PFSK-1 (cell line): ENCODE measurements at regions not wholly inside any gene's neighbourhood (a gene's known extent, or its start where the extent isn't known, plus 50 kb on each side); places are given as distances from the start of the nearest gene placed in this dataset.

Source experiments
- FOXP2 ChIP-seq: optimal IDR thresholded peaks from 2 replicates; pipeline ENCODE3; 2011; ENCODE audit warnings: borderline replicate concordance, control low read depth, inconsistent platforms; ENCODE audit not compliant: insufficient read depth; ENCODE audit errors: extremely low read length, extremely low read depth
- POLR2AphosphoS5 ChIP-seq: IDR thresholded peaks from 2 replicates; pipeline ENCODE4 v1.6.1; 2012; ENCODE audit warnings: low read depth, mild to moderate bottlenecking, control low read depth, low read length, moderate library complexity
- SIN3A ChIP-seq: IDR thresholded peaks from 2 replicates; pipeline ENCODE4 v1.6.1; 2012; ENCODE audit warnings: mild to moderate bottlenecking, low read length, moderate library complexity, borderline replicate concordance; ENCODE audit not compliant: insufficient read depth
- TAF1 ChIP-seq: IDR thresholded peaks from 2 replicates; pipeline ENCODE4 v1.6.1; 2012; ENCODE audit warnings: low read length, control low read depth, borderline replicate concordance; ENCODE audit not compliant: insufficient read depth
- TF ChIP-seq, protein P1 (sequence below), 2 experiments: IDR thresholded peaks; 2 replicates each; pipeline versions ENCODE4 v1.6.1 to v1.8.0; 2011 to 2012; ENCODE audit warnings: low read depth in 2 of 2, low read length in 2 of 2, control low read depth in 1 of 2, inconsistent platforms in 1 of 2, mild to moderate bottlenecking in 1 of 2, moderate library complexity in 1 of 2; ENCODE audit not compliant: insufficient read depth in 1 of 2

DNA sequence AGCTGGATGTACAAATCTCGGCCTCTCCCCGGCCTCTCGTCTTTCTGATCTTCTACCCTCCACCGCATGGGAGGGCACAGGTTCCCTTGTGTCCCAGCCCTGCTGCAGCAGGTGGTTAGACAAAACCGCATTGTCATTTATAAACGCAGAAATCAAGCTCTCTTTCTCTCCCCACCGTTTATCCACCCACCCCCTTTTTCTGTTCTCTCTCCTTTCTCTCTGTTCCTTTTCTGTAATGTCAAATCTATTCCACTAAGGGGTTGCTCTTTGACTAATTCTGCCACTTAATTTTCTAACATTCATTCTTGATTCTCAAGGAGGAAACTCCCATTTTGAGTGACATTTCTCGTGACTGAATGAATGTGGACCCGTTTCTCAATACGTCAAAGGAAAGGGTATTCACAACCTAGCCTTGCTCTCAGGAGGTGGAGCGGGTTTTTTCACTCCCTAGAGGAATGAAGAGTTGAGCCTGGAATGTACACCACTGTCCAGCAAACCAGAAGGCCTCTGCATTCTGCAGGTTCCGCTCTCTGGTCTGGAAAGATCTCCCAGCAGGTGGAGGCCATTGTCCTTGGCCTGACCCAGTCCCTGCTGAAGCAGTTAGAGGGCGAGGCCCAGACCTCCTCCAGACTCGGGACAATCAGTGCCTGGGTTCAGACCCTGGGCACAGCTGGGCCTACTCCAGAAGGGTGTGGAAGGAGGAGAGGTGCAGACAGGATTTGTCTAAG is 70.9 kb upstream of the ENPP6 start:
- TF ChIP-seq, protein P1, sequence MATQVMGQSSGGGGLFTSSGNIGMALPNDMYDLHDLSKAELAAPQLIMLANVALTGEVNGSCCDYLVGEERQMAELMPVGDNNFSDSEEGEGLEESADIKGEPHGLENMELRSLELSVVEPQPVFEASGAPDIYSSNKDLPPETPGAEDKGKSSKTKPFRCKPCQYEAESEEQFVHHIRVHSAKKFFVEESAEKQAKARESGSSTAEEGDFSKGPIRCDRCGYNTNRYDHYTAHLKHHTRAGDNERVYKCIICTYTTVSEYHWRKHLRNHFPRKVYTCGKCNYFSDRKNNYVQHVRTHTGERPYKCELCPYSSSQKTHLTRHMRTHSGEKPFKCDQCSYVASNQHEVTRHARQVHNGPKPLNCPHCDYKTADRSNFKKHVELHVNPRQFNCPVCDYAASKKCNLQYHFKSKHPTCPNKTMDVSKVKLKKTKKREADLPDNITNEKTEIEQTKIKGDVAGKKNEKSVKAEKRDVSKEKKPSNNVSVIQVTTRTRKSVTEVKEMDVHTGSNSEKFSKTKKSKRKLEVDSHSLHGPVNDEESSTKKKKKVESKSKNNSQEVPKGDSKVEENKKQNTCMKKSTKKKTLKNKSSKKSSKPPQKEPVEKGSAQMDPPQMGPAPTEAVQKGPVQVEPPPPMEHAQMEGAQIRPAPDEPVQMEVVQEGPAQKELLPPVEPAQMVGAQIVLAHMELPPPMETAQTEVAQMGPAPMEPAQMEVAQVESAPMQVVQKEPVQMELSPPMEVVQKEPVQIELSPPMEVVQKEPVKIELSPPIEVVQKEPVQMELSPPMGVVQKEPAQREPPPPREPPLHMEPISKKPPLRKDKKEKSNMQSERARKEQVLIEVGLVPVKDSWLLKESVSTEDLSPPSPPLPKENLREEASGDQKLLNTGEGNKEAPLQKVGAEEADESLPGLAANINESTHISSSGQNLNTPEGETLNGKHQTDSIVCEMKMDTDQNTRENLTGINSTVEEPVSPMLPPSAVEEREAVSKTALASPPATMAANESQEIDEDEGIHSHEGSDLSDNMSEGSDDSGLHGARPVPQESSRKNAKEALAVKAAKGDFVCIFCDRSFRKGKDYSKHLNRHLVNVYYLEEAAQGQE (IDR thresholded peaks at IDR 0.05; ENCODE audit: insufficient read depth in 1 of 2, low read depth in 2 of 2, low read length in 2 of 2) = no peak
- TF ChIP-seq POLR2AphosphoS5 = no peak
- TF ChIP-seq SIN3A = no peak
- TF ChIP-seq FOXP2 = no peak
- TF ChIP-seq TAF1 = no peak
